HG03575 (cell line): ENCODE measurements at regions not wholly inside any gene's neighbourhood (a gene's known extent, or its start where the extent isn't known, plus 50 kb on each side); places are given as distances from the start of the nearest gene placed in this dataset.

Experiments used
- ATAC-seq: cut with Tn5 transposase; IDR thresholded peaks from one replicate; pipeline ENCODE4 v1.9.1; 2021; ENCODE audit not compliant: unreplicated experiment, insufficient number of reproducible peaks, low FRiP score; ENCODE audit errors: extremely low read depth

DNA sequence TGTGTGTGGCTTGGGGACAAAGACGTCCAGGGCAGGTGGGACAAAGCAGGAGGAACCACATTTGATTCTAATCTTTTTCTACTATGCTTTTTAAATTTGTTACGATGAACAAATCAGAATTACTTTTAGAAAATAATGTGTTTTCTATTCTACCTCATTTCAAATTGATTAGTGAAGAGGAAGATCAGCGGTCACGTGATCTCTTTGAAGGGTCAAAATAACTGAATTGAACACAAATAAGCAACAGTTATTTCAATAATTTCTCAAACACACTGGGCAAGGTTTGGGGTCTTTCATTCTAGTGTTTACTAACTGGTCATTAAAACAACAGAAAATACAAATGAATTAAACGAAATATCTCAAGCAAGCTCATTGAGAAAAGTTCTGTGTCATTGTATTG is 773.0 kb upstream of the IGFBP3 start:
- no peak for ATAC-seq

GRCh38 chr7:46687203-46687602 is 766.1 kb upstream of the IGFBP3 start:
- no peak for ATAC-seq

DNA sequence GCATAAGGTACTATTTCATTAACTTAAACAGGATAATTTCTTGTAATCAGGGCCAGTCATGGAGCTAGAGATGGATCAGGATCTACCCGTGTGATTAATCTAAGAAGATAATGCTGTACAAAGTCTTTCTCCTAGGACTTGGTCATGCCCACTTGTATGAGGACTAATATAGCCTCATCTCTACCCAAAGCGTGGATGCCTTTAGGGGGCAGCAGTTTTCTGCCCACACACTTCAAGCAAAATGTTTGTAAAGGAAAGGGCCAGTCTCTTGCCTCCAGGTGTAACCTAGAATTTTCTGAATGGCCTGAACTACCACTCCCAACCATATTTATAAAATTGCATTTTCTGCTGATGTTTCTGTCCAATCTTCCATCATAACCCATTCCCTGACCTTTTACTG is 764.0 kb upstream of the IGFBP3 start:
- ATAC-seq, result no peak

DNA sequence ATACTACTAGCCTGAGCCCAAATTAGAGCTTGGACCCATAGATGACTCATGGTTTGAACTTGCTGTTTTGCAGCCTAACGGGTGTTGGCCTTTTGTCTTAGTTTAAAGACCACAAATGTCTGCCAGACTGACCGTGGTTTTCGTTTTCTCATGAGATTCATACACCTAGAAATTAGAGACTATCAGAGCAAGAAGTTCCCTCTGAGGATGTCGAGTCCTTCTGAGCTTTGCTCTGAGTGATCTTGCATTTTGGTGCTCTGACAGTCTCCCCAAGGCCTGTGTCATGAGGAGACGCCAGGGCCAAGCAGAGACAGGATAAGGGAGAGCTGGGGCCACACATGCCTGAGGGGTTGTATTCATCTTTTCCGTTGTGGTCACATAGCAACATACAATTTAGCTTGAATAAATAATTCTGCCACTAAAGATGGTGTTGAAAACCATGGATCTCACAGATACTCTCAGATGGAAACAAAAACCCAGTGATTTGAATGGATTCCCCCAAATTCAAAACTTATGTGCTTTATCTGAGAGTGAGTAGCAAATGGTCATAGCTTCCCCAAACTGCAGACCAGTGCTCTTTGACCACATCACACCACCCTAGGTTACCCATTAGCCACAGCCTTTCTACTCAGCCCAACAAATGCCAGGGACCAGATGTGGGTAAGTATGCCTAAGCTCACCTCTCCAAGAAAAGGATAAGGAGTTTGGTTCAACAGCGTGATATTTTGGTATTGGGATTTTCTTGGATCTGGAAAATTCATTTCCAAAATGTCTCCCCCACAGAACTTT is 762.0 kb upstream of the IGFBP3 start:
- ATAC-seq, result no peak

DNA sequence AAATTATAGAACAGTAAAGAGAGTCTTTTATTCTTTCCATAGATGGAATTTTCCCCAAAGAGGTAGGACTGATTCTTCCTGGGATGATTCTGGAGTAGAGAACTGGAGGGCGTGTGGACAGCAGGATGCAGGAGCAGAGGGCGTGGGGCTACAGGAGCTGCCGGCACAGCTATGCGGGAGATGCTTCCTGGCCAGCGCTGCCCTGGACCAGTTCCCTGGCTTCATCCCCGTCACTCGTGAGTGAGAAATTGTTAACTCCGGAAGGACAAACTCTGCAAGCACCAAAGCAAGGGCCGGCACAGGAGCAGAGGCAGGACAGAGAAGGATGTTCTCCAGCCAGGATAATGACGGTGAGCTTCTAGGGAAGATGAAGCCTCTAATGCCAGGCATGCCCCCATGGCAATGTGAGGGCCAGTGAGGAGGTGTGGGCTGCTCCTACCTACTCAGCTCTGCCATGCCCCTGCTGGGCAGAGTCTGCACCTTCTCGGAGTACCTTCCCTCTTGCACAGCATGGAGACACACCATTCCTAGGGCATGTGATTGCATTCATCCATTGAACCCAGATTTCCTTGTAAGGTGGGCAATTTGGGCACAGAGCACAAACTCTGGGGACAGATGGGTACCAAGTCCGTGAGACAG is 760.9 kb upstream of the IGFBP3 start:
- no peak for ATAC-seq

GRCh38 chr7:46680147-46680546 is 759.1 kb upstream of the IGFBP3 start:
- no peak for ATAC-seq

DNA sequence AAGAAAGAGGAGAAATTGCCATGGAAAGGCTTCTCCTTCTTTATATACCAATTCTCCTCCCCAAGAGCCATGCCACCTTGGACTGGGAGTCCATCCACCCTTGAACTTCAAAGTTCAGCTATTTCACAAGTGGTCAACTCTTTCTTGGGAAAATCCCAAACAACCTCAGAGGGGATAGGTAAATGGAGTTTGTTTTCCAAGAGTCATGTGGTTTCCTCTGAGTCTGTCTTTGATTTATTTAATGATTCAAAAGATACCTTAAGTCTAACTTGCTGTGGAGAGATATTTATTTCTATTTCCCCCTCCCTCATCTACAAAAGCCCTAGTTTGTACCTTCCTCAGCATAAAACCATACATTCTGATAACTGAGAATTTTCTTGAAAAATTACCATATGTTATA is 758.6 kb upstream of the IGFBP3 start:
- ATAC-seq, result no peak

DNA sequence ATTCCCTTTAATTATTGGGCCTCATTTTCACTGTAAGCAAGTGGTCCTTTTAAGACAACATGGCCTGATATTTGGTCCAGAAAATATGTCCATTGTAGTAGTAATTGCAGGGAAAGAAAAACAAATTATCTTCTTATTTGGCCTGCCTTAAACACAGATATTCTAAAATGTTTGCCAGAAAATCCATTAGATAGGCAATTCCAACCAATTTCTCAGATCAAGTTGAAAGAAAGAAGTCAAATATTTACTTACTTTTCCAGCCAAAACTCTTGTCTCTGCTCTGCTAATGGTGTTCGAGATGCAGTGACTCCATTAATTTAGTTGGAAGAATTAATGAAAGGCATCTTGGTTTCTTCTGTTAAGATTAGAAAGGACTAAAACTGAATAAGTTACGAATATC is 757.3 kb upstream of the IGFBP3 start:
- ATAC-seq, result no peak

GRCh38 chr7:46675456-46675855 is 754.4 kb upstream of the IGFBP3 start:
- no peak for ATAC-seq

DNA sequence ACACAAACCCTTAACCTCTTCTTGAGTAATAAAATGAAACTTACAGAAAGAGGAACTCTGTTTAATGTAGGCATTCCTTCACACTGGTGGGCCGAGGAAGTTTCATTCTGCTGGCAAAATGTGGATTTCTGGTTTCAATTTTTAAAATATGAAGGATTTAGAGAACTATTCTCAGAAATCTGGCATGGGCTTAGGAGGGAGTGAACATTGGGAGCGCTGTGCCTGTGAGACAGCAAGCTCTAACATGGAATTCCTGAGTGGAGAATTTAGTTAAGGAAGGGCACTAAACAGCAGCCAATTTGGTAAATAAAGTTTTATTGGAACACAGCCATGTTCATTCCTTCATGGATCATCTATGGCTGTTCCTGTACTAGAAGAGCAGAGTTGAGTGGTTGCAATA is 751.8 kb upstream of the IGFBP3 start:
- no peak for ATAC-seq

DNA sequence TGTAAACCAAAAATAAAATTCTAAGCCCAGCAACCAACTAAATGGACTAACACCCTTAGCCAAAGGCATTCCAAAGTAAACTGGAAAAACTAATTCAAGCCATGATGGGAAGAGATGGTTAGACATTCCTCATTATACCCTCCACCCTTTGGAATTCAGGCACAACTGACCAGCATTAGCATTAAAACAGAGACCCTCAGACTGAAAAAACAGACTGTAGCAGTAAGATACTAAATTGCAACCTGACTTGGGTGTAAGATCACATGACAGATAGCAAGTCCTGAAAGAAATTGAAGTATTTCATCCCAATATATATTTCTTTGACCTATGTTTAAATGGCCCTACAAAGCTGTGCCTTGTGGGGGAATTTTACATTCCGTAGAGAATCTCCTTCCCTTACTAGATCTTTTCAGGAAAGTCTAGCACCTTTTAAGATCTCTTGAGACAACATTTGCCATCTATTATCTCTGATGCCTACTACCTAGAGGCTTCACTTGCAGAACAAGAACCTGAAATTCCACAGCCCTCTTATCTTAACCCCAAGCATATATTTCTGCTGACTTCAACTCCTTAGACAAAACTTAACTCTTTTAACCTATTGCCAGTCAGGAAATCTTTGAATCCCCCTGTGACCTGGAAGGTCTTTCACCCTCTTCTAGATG is 750.2 kb upstream of the IGFBP3 start:
- no peak for ATAC-seq

- no peak for ATAC-seq
Observed at GRCh38 chr7:46669028-46669427, 748.0 kb upstream of the IGFBP3 start.

- ATAC-seq, result no peak
Observed at GRCh38 chr7:46664453-46664852, 743.4 kb upstream of the IGFBP3 start.

DNA sequence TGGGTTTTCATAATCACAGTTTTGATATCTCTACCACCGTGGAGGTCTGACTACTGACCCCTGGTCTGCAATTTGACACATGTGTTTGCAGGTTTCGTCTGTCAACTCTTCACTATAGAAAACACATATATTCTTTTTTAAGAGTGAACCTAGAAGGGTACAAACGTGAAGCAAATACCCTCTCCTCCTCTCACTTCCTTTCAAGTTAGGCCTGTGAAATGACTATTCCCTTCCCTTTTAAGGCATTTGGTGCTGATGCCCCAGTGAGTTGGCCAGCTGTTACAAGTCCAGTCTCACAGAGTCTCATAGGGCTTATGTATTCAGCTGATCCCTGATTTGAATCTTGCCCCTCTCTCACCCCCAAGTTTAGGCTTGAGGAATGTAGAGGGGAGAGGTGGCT is 742.0 kb upstream of the IGFBP3 start:
- no peak for ATAC-seq

GRCh38 chr7:46661431-46661830 is 740.4 kb upstream of the IGFBP3 start:
- no peak for ATAC-seq

GRCh38 chr7:46660402-46660980 is 739.4 kb upstream of the IGFBP3 start:
- no peak for ATAC-seq

GRCh38 chr7:46658281-46658680 is 737.2 kb upstream of the IGFBP3 start:
- ATAC-seq, result no peak

DNA sequence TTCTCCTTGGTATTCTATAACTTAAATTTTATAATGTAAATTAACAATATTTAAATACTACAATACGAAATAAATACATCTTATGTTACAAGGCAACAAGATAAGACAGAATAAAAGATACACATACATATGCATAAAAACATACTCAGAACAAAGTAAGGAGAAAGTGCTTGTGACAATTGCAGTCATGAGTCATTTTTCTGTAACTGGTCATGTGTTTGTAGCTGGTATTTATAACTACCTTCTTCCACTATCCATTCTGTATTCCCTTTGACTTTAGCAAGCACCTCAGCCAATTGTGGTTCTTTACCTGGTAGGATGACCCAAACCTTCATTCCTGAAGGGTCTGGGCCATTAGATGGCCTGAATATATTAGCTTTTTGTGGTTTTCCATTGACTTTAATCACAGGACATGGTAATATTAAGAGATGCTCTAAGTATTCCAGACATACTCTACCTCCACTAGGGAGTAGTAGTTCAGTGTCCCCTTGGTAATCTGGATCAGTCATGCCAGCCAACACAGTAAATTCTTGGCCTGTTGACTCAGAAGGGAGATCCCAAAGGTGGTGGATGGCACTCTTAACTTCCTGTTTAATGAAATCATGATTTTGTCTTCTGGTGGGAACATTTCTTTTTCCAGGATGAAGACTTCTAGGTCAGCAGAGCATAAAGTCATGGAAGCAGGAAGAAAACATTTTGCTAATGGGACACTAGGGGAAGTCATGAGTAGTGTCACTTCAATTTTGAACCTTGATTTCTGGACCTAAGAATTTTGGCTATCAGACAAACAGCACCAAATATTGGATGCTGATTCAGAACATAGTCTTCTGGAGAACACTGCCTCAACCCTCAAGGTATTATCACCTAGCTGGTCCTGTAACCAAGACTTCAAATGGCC is 733.7 kb upstream of the IGFBP3 start:
- no peak for ATAC-seq

- ATAC-seq, result no peak
Observed at GRCh38 chr7:46653848-46654247, 732.8 kb upstream of the IGFBP3 start.
